ENCODE measurements at regions not wholly inside any gene's neighbourhood (a gene's known extent, or its start where the extent isn't known, plus 50 kb on each side); places are given as distances from the start of the nearest gene placed in this dataset.

- TF ChIP-seq CTCF (IDR thresholded peaks at IDR 0.05; ENCODE audit: control extremely low read depth, extremely low read depth): no peak
- H3K9ac ChIP-seq (ENCODE audit: insufficient read depth in 1 of 2, low read length in 2 of 2): no peak overlapping the region
- no peaks in the 10 kb centered on the region for H3K36me3 ChIP-seq (ENCODE audit: control insufficient read depth in 4 of 4, insufficient read depth in 4 of 4, low read length in 4 of 4)
- no peak overlapping the region for H3K4me3 ChIP-seq
- H3K27me3 ChIP-seq (ENCODE audit: control insufficient read depth in 3 of 3, insufficient read depth in 3 of 3, low read length in 2 of 3): no peaks in the 10 kb centered on the region
- no peak for ATAC-seq (ENCODE audit: insufficient read depth, low FRiP score)
- DNase-seq: no peak
- WGBS, 2 donors: 68 to 77% methylated on average over 4 of the region's 4 CpGs
- peaks cover 0 to 6% (median 0%) of the 10 kb centered on the region in 4 donors for H3K9me3 ChIP-seq (ENCODE audit: control insufficient read depth in 4 of 4, insufficient read depth in 3 of 4, low read length in 3 of 4)
- no peaks in the 10 kb centered on the region for H3K4me1 ChIP-seq (ENCODE audit: control insufficient read depth in 5 of 5, insufficient read depth in 5 of 5, low read length in 5 of 5)
- H3K27ac ChIP-seq (ENCODE audit: low read depth in 1 of 2, low read length in 1 of 2): no peak overlapping the region
Measured at GRCh38 chr14:97536421-97536820, 739.2 kb downstream of the VRK1 start.

- Histone ChIP-seq H3K4me1 (ENCODE audit: control insufficient read depth in 5 of 5, insufficient read depth in 5 of 5, low read length in 5 of 5) (no peaks in the 10 kb centered on the region), H3K36me3 (ENCODE audit: control insufficient read depth in 4 of 4, insufficient read depth in 4 of 4, low read length in 4 of 4) (no peaks in the 10 kb centered on the region), H3K27me3 (ENCODE audit: control insufficient read depth in 3 of 3, insufficient read depth in 3 of 3, low read length in 2 of 3) (no peaks in the 10 kb centered on the region), H3K9ac (ENCODE audit: insufficient read depth in 1 of 2, low read length in 2 of 2) (no peak overlapping the region), H3K9me3 (ENCODE audit: control insufficient read depth in 4 of 4, insufficient read depth in 3 of 4, low read length in 3 of 4) (peaks cover 0 to 1% (median 0%) of the 10 kb centered on the region in 4 donors), H3K27ac (ENCODE audit: low read depth in 1 of 2, low read length in 1 of 2) (no peak overlapping the region), H3K4me3 (no peak overlapping the region)
- DNase-seq (no peak), ATAC-seq (ENCODE audit: insufficient read depth, low FRiP score) (no peak)
- whole genome bisulfite sequencing, 2 donors: 70 to 73% methylated on average over 10 of the region's 10 CpGs
- no peak for TF ChIP-seq CTCF (IDR thresholded peaks at IDR 0.05; ENCODE audit: control extremely low read depth, extremely low read depth)
Measured at GRCh38 chr14:97538749-97539410, 741.7 kb downstream of the VRK1 start.

- Histone ChIP-seq H3K4me3 (no peak overlapping the region), H3K9ac (ENCODE audit: insufficient read depth in 1 of 2, low read length in 2 of 2) (no peak overlapping the region), H3K27me3 (ENCODE audit: control insufficient read depth in 3 of 3, insufficient read depth in 3 of 3, low read length in 2 of 3) (no peaks in the 10 kb centered on the region), H3K36me3 (ENCODE audit: control insufficient read depth in 4 of 4, insufficient read depth in 4 of 4, low read length in 4 of 4) (no peaks in the 10 kb centered on the region), H3K4me1 (ENCODE audit: control insufficient read depth in 5 of 5, insufficient read depth in 5 of 5, low read length in 5 of 5) (no peaks in the 10 kb centered on the region), H3K9me3 (ENCODE audit: control insufficient read depth in 4 of 4, insufficient read depth in 3 of 4, low read length in 3 of 4) (peaks cover 0 to 1% (median 0%) of the 10 kb centered on the region in 4 donors), H3K27ac (ENCODE audit: low read depth in 1 of 2, low read length in 1 of 2) (no peak overlapping the region)
- no peak for TF ChIP-seq CTCF (IDR thresholded peaks at IDR 0.05; ENCODE audit: control extremely low read depth, extremely low read depth)
- WGBS, 2 donors: 64 to 66% methylated on average over 5 of the region's 5 CpGs
- no peak for DNase-seq
- ATAC-seq (ENCODE audit: insufficient read depth, low FRiP score): no peak
Measured at GRCh38 chr14:97539411-97539795, 742.2 kb downstream of the VRK1 start.

GRCh38 chr14:97539884-97540283, 742.7 kb downstream of the VRK1 start:
- no peak overlapping the region for H3K27ac ChIP-seq (ENCODE audit: low read depth in 1 of 2, low read length in 1 of 2)
- 83 to 84% methylated on average over 3 of the region's 3 CpGs for WGBS, 2 donors
- TF ChIP-seq CTCF (IDR thresholded peaks at IDR 0.05; ENCODE audit: control extremely low read depth, extremely low read depth): no peak
- H3K36me3 ChIP-seq (ENCODE audit: control insufficient read depth in 4 of 4, insufficient read depth in 4 of 4, low read length in 4 of 4): no peaks in the 10 kb centered on the region
- no peak overlapping the region for H3K9ac ChIP-seq (ENCODE audit: insufficient read depth in 1 of 2, low read length in 2 of 2)
- peaks cover 0 to 1% (median 0%) of the 10 kb centered on the region in 4 donors for H3K9me3 ChIP-seq (ENCODE audit: control insufficient read depth in 4 of 4, insufficient read depth in 3 of 4, low read length in 3 of 4)
- no peak for ATAC-seq (ENCODE audit: insufficient read depth, low FRiP score)
- no peaks in the 10 kb centered on the region for H3K27me3 ChIP-seq (ENCODE audit: control insufficient read depth in 3 of 3, insufficient read depth in 3 of 3, low read length in 2 of 3)
- no peak for DNase-seq
- no peaks in the 10 kb centered on the region for H3K4me1 ChIP-seq (ENCODE audit: control insufficient read depth in 5 of 5, insufficient read depth in 5 of 5, low read length in 5 of 5)
- no peak overlapping the region for H3K4me3 ChIP-seq

All from lung (tissue), 11 donors.